ENCODE measurements at regions not wholly inside any gene's neighbourhood (a gene's known extent, or its start where the extent isn't known, plus 50 kb on each side); places are given as distances from the start of the nearest gene placed in this dataset.

- TF ChIP-seq EZH2 (IDR thresholded peaks at IDR 0.05; ENCODE audit: insufficient read depth, poor library complexity, severe bottlenecking) (no peak), EZH2phosphoT487 (IDR thresholded peaks at IDR 0.05; ENCODE audit: insufficient read depth, low read depth) (no peak)
Observed at GRCh38 chr18:46411191-46411828, 245.7 kb downstream of the LOXHD1 start.
